ENCODE measurements at regions not wholly inside any gene's neighbourhood (a gene's known extent, or its start where the extent isn't known, plus 50 kb on each side); places are given as distances from the start of the nearest gene placed in this dataset.
"Not testable (repeated sequence)": the region's sequence is repeated elsewhere in the genome, so short reads cannot be mapped to it uniquely, and the experiment has no call there.

- DNase-seq (ENCODE audit: low spot score), result no peak
These were observed 71.3 kb upstream of the SLC25A36 start for GRCh38 chr3:140870351-140870750.

DNA sequence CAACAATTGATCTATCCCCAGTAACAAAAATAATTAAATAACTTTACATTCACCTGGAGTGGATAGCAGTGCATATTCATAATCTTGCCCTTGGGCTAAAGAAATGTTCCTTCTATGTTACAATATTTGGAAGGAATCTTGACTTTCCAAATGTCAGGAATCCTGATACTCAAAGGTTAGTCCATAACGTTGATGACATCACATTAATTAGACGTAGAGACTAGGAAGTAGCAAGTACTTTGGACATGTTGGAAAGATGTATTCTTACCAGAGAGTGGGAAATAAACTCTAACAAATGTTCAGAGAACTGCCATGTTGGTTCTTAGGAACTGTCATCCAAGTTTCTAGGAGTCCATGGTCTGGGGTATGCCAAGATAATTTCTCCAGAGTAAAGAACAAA, 70.6 kb upstream of the SLC25A36 start:
- DNase-seq (ENCODE audit: low spot score), result no peak

GRCh38 chr3:140872165-140872564, 69.5 kb upstream of the SLC25A36 start:
- DNase-seq (ENCODE audit: low spot score), result not testable (repeated sequence)

- DNase-seq (ENCODE audit: low spot score), result no peak
These were observed 58.1 kb upstream of the SLC25A36 start for GRCh38 chr3:140883428-140884040.

DNA sequence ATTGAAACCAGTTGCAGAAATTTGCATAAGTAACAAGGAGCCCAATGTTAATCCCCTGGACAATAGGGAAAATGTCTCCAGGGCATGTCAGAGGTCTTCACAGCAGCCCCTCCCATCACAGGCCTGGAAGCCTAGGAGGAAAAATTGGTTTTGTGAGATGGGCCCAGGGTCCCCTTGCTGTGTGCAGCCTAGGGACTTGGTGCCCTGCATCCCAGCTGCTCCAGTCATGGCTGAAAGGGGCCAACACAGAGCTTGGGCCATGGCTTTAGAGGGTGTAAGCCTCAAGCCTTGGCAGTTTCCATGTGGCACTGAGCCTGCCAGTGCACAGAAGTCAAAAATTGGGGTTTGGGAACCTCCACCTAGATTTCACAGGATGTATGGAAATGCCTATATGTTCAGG, 55.9 kb upstream of the SLC25A36 start:
- not testable (repeated sequence) for DNase-seq (ENCODE audit: low spot score)

Data from mucosa of gallbladder (tissue), 1 donor.